GM06990 (cell line): ENCODE measurements at regions not wholly inside any gene's neighbourhood (a gene's known extent, or its start where the extent isn't known, plus 50 kb on each side); places are given as distances from the start of the nearest gene placed in this dataset.

Experiments used
- DNase-seq: peaks from one replicate; pipeline ENCODE4 v3.0.0-alpha.2; 2011; ENCODE audit not compliant: insufficient read length; ENCODE audit errors: extremely low read depth
- H3K27me3 ChIP-seq: replicated peaks from 2 replicates; pipeline ENCODE4 v1.6.0; 2011; ENCODE audit warnings: low read length; ENCODE audit not compliant: control insufficient read depth, insufficient read depth
- H3K36me3 ChIP-seq: 2 replicates; pipeline ENCODE4 v1.5.1; 2011; ENCODE audit warnings: low read length; ENCODE audit not compliant: control insufficient read depth, insufficient read depth
- H3K4me3 ChIP-seq: replicated peaks from 2 replicates; pipeline ENCODE4 v1.5.1; 2011; ENCODE audit warnings: low read depth, mild to moderate bottlenecking, control low read depth, low read length
- CTCF ChIP-seq: IDR thresholded peaks from 2 replicates; pipeline ENCODE4 v1.5.1; 2011; ENCODE audit warnings: low read length, control low read depth, mild to moderate bottlenecking, inconsistent platforms; ENCODE audit not compliant: insufficient read depth, poor library complexity, severe bottlenecking

DNA sequence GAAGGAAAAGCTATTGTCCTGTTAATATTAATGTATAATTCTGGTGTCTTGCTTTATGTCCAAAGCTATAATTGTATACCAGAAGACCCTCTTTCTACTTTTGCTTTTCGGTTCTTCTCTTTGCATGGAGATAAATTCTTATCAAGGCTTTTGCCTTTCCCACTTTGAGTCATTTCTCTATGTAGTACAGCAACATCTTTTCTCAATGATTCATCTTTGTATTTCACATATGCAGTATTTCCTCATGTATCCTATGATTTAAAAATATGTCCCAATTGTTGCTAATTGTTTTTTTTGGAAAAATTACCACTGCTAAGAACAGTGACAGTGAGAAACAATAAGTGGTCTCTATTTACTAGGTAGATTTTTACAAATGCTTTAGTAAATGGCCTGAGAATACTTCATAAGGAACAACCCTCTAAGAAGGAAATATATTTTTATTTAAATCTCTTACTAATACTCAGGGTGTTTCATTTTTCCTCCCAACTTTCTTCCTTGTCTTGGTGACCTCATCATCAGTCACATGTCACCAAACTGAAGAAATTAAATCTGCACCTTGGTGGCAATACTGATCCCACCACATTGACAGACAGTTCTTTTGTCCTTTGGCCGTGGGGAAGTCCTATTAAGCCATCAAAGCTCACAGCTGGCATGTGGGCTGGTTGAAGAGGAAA is 290.6 kb downstream of the SATB1 start:
- Histone ChIP-seq H3K36me3 (no peaks in the 10 kb centered on the region), H3K4me3 (no peak overlapping the region), H3K27me3 (no peaks in the 10 kb centered on the region)
- no peak for DNase-seq
- TF ChIP-seq CTCF = no peak

- Histone ChIP-seq H3K36me3 (no peaks in the 10 kb centered on the region), H3K4me3 (no peak overlapping the region), H3K27me3 (no peaks in the 10 kb centered on the region)
- TF ChIP-seq CTCF = no peak
- DNase-seq = no peak
Observed at GRCh38 chr3:18132991-18133390, 292.1 kb downstream of the SATB1 start.

DNA sequence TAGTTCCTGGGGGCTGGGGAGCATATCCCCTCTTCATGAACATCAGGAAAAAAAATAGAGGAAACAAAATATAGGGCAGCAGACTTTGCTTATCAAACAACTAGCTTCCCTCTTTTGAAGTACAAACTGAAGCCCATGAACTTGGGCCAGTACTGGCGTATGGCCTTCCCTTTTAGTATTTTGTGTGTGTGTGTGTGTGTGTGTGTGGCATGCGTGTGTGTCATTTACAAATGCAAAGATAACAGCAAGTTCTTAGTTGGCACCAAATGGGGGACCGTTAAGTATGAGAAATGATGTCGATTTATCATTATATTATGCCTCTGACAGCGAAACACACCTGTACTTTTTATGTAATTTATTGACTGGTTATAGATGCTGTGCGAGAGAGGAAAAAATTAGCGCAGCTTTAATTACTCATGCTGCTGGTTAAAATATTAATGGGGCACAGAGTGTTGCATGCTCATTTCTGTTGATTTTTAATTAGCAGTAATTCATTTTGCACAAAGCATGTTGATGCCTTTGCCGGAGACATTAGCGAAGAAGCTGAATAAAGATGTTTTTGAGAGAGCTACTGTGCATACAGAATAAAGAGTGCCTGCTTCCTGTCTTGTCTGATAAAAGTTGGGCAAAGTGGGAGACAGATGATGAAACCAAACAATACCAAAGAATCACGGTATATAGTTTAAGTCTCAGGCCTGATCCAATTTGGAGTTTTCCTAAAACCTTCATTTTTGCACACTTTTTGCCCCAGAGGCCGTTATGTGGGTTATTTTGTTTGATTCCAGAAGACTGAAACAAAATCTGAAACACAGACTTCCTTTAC is 297.1 kb downstream of the SATB1 start:
- Histone ChIP-seq H3K36me3 (no peaks in the 10 kb centered on the region), H3K27me3 (no peaks in the 10 kb centered on the region; the same call in 1 of the 2 replicates), H3K4me3 (no peak overlapping the region)
- no peak for TF ChIP-seq CTCF
- DNase-seq = peak; percentile 18

DNA sequence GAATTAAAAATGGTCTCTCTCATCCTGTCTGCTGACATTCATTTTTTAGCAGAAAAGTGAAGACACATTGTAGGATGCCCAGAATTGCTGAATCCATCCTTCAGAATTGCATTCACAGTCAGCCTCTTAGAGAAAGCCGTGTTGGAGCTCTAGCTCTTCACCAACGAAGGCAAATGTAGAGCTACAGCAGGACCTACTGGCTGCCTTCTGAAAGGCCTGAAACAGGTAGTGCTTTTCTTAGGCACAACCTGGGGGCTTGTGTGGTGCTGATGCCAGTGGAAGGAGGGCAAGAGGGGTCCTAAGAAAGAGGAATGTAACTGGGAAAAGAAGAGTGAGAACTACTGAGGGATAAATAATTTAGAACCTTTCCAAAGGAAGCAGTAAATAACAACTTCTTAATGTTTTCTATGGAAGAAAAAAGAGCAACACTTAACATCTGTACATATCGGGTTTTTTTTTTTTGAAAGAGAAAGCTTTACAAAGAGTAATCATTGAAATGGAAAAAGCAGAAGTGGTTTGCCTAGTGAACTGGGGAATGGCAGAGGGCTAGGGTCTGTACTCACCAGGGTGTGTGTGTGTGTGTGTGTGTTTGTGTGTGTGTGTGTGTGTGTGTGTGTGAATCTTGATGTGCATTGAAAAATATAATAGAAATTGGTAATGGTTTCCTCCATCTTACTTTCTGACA is 297.8 kb downstream of the SATB1 start:
- no peaks in the 10 kb centered on the region for H3K36me3 ChIP-seq
- no peak overlapping the region for H3K4me3 ChIP-seq
- TF ChIP-seq CTCF = peak; percentile 10
- peak; percentile 25 for DNase-seq
- H3K27me3 ChIP-seq = no peaks in the 10 kb centered on the region; the same call in 1 of the 2 replicates

DNA sequence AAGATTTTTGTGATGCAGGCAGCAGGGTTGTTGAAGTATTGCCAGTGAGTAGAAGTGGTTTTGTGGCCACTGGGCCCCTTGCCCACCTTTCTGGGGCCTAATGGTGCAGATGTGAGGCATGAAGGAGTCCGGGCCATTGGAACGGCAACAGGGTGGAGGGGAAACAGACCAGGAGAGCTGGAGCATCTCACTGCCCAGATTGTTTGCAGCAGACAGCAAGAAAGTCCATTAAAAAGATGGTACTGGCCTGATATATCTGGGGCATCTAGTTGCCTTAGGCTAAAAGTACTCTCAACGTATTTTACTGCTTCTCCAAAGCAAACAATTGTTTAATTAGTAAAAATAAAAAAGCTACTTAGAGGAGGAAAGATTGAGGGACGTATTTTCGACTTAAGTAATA is 298.4 kb downstream of the SATB1 start:
- Histone ChIP-seq H3K36me3 (no peaks in the 10 kb centered on the region), H3K27me3 (no peaks in the 10 kb centered on the region; the same call in 1 of the 2 replicates), H3K4me3 (no peak overlapping the region)
- TF ChIP-seq CTCF = no peak
- DNase-seq = no peak
